SH-SY5Y (cell line): ENCODE measurements at regions not wholly inside any gene's neighbourhood (a gene's known extent, or its start where the extent isn't known, plus 50 kb on each side); places are given as distances from the start of the nearest gene placed in this dataset.

ENCODE experiments used
- GATA2 ChIP-seq: IDR thresholded peaks from 2 replicates; pipeline ENCODE4 v1.6.1; 2011; ENCODE audit warnings: mild to moderate bottlenecking, low read depth, low read length
- GATA3 ChIP-seq: IDR thresholded peaks from 2 replicates; pipeline ENCODE4 v1.6.1; 2011; ENCODE audit warnings: low read depth, mild to moderate bottlenecking, low read length, moderate library complexity

- TF ChIP-seq GATA3 (no peak), GATA2 (no peak)
Observed at GRCh38 chr3:21888656-21889055, 137.6 kb upstream of the ZNF385D start.
